K562 (cell line): ENCODE measurements at regions not wholly inside any gene's neighbourhood (a gene's known extent, or its start where the extent isn't known, plus 50 kb on each side); places are given as distances from the start of the nearest gene placed in this dataset.

Source experiments
- ATAC-seq: fragments of 200-7000 bp; cut with Tn5 transposase; 3 replicates; pipeline ENCODE4 v1.9.1; 2020; ENCODE audit warnings: moderate library complexity
- BruUV-seq: library from RNA; stranded (reverse); fragments of 400-500 nt; replicated peaks from 2 replicates; lab custom pipeline; 2021; lab: Mats Ljungman, UMichigan
- CTCF ChIA-PET: fragments of 300-600 bp; formaldehyde crosslinking; extraction: SDS; loops from one replicate; lab custom pipeline; 2021; ENCODE audit warnings: low intra/inter-chr PET ratio; lab: Yijun Ruan, JAX
- POLR2A ChIA-PET: fragments of 300-600, 350-650 bp; sonication (Branson Sonifier 250); formaldehyde crosslinking; extraction: SDS; loops from one replicate; lab custom pipeline; 2021; ENCODE audit warnings: antibody characterized with exemption, inconsistent platforms; lab: Yijun Ruan, JAX
- DNase-seq, 4 experiments: peaks; one replicate each; pipeline versions ENCODE4 v3.0.0 to v3.0.0-alpha.2; 2011 to 2018; ENCODE audit warnings: low spot score in 3 of 4, mixed read lengths in 3 of 4; ENCODE audit errors: extremely low read depth in 1 of 4
- FAIRE-seq: peaks from 2 replicates; lab custom pipeline; 2011; peaks lifted over from hg19 to GRCh38; lab: Jason Lieb, UNC
- H2AFZ ChIP-seq: 2 replicates; pipeline ENCODE4 v1.6.0; 2011; ENCODE audit warnings: low read depth, low read length, control low read depth, inconsistent platforms
- H3K27ac ChIP-seq: fragments of 200-600 bp; 3 replicates; pipeline ENCODE4 v1.8.0; 2011; ENCODE audit warnings: low read depth, mild to moderate bottlenecking, control low read depth, inconsistent platforms, low read length, moderate library complexity, mixed read lengths; ENCODE audit errors: extremely low read depth
- H3K27me3 ChIP-seq, 2 experiments: fragments of 300-600 bp in 1 of 2; 2 replicates in 1 of 2; 3 replicates in 1 of 2; pipeline versions ENCODE4 v1.6.0 to v1.8.0; 2011; ENCODE audit warnings: inconsistent platforms in 2 of 2, low read length in 2 of 2, mild to moderate bottlenecking in 1 of 2, mixed read lengths in 1 of 2, moderate library complexity in 1 of 2; ENCODE audit not compliant: control insufficient read depth in 2 of 2, insufficient read depth in 2 of 2
- H3K36me3 ChIP-seq: fragments of 300-600 bp; 3 replicates; pipeline ENCODE4 v1.8.0; 2011; ENCODE audit warnings: mild to moderate bottlenecking, low read length, inconsistent platforms; ENCODE audit not compliant: control insufficient read depth, insufficient read depth
- H3K4me1 ChIP-seq, 2 experiments: fragments of 200-600 bp in 1 of 2; replicated peaks in 1 of 2; 2 replicates in 1 of 2; 3 replicates in 1 of 2; pipeline versions ENCODE4 v1.5.1 to v1.8.0; 2011; ENCODE audit warnings: inconsistent platforms in 2 of 2, low read length in 2 of 2, mild to moderate bottlenecking in 1 of 2, mixed read lengths in 1 of 2, moderate library complexity in 1 of 2; ENCODE audit not compliant: control insufficient read depth in 2 of 2, insufficient read depth in 2 of 2
- H3K4me2 ChIP-seq: 2 replicates; pipeline ENCODE4 v1.6.1; 2011; ENCODE audit warnings: low read length, control low read depth, inconsistent platforms, mixed read lengths; ENCODE audit not compliant: insufficient read depth
- H3K4me3 ChIP-seq: fragments of 200-600 bp; sonication (generic), shearing (Covaris generic); 2 replicates; pipeline ENCODE4 v1.5.1; 2016; ENCODE audit warnings: control low read depth, inconsistent platforms
- H3K79me2 ChIP-seq: fragments of 200-600 bp; 3 replicates; pipeline ENCODE4 v1.8.0; 2011; ENCODE audit warnings: low read length, inconsistent platforms; ENCODE audit not compliant: control insufficient read depth, insufficient read depth
- H3K9ac ChIP-seq, 2 experiments: 2 replicates each; pipeline versions ENCODE4 v1.6.0 to v1.6.1; 2011; ENCODE audit warnings: low read depth in 2 of 2, low read length in 2 of 2, control low read depth in 1 of 2, inconsistent platforms in 1 of 2, mild to moderate bottlenecking in 1 of 2, mixed read lengths in 1 of 2; ENCODE audit not compliant: insufficient read depth in 1 of 2
- H3K9me1 ChIP-seq: one replicate; pipeline ENCODE4 v1.6.0; 2011; ENCODE audit warnings: inconsistent platforms, mild to moderate bottlenecking, low read length, moderate library complexity; ENCODE audit not compliant: control insufficient read depth, insufficient read depth
- H3K9me3 ChIP-seq: replicated peaks from 2 replicates; pipeline ENCODE4 v1.5.1; 2011; ENCODE audit warnings: low read depth, low read length, inconsistent platforms; ENCODE audit not compliant: control insufficient read depth, insufficient read depth
- H4K20me1 ChIP-seq: replicated peaks from 2 replicates; pipeline ENCODE4 v1.6.1; 2011; ENCODE audit warnings: low read length, inconsistent platforms, mixed read lengths; ENCODE audit not compliant: control insufficient read depth, insufficient read depth
- ESRRB ChIP-seq: fragments of 250-450 bp; sonication (Bioruptor Pico); IDR thresholded peaks from 2 replicates; pipeline ENCODE4 v1.5.0; 2020; ENCODE audit warnings: mild to moderate bottlenecking, moderate library complexity, borderline replicate concordance
- GABPB1 ChIP-seq: sonication (generic); formaldehyde crosslinking; IDR thresholded peaks from 2 replicates; pipeline ENCODE4 v1.8.0; 2022; ENCODE audit warnings: mild to moderate bottlenecking, missing genetic modification reagents
- MYNN ChIP-seq, 2 experiments: sonication (generic); formaldehyde crosslinking in 1 of 2; IDR thresholded peaks; 2 replicates each; pipeline versions ENCODE4 v1.5.0 to v1.6.1; 2016 to 2020; ENCODE audit warnings: antibody characterized with exemption in 1 of 2, missing genetic modification reagents in 1 of 2
- PHF21A ChIP-seq: fragments of 450-650 bp; IDR thresholded peaks from 2 replicates; pipeline ENCODE4 v1.6.1; 2017; ENCODE audit warnings: low read depth, borderline replicate concordance
- PURB ChIP-seq: sonication (generic); formaldehyde crosslinking; IDR thresholded peaks from 2 replicates; pipeline ENCODE4 v1.9.0; 2021; ENCODE audit warnings: low read depth, mild to moderate bottlenecking, missing genetic modification reagents
- SOX6 ChIP-seq: fragments of 450-650 bp; IDR thresholded peaks from 2 replicates; pipeline ENCODE4 v1.6.1; 2014; ENCODE audit warnings: mild to moderate bottlenecking
- TAF1 ChIP-seq: IDR thresholded peaks from 2 replicates; pipeline ENCODE4 v1.6.1; 2011; ENCODE audit warnings: mild to moderate bottlenecking, low read length, moderate library complexity; ENCODE audit not compliant: insufficient read depth, control insufficient read depth, severe bottlenecking; ENCODE audit errors: extremely low read depth
- ZNF124 ChIP-seq: sonication (generic); formaldehyde crosslinking; IDR thresholded peaks from 2 replicates; pipeline ENCODE4 v1.8.1; 2022; ENCODE audit warnings: missing genetic modification reagents
- ZNF212 ChIP-seq: fragments of 450-650 bp; formaldehyde crosslinking; IDR thresholded peaks from 2 replicates; pipeline ENCODE4 v1.4.0; 2020; ENCODE audit warnings: mild to moderate bottlenecking
- ZNF239 ChIP-seq: fragments of 250-450 bp; sonication (Bioruptor Pico); IDR thresholded peaks from 2 replicates; pipeline ENCODE4 v1.4.0; 2020; ENCODE audit warnings: mild to moderate bottlenecking
- WGBS: fragments of 100-300 bp; shearing (Covaris generic); methylation state at CpG from one replicate; pipeline ENCODE4 v1.1.6; 2016; ENCODE audit warnings: low coverage, mixed read lengths; ENCODE audit not compliant: insufficient coverage; ENCODE audit errors: missing lambda C conversion rate; 5-methylcytosine and 5-hydroxymethylcytosine counted together
- in situ Hi-C: fragments of 300-500 bp; cut with MboI; formaldehyde crosslinking; loops from 4 replicates; pipeline ENCODE4 v1.15.0; 2018; ENCODE audit warnings: inconsistent platforms, mixed read lengths
- intact Hi-C: fragments of 100-400 bp; cut with micrococcal nuclease; formaldehyde crosslinking; loops from 2 replicates; pipeline ENCODE4 v1.14.2; 2022
- TF ChIP-seq, protein P1 (sequence below): fragments of 450-650 bp; formaldehyde crosslinking; IDR thresholded peaks from 2 replicates; pipeline ENCODE4 v1.4.0; 2020; ENCODE audit warnings: mild to moderate bottlenecking, moderate library complexity
- TF ChIP-seq, protein P2 (sequence below): fragments of 250-450 bp; sonication (Bioruptor Pico); IDR thresholded peaks from 2 replicates; pipeline ENCODE4 v1.4.0; 2020; ENCODE audit warnings: mild to moderate bottlenecking
- TF ChIP-seq, protein P3 (sequence below): sonication (generic); formaldehyde crosslinking; IDR thresholded peaks from 2 replicates; pipeline ENCODE4 v1.8.0; 2023; ENCODE audit warnings: missing genetic modification reagents, mild to moderate bottlenecking, borderline replicate concordance

DNA sequence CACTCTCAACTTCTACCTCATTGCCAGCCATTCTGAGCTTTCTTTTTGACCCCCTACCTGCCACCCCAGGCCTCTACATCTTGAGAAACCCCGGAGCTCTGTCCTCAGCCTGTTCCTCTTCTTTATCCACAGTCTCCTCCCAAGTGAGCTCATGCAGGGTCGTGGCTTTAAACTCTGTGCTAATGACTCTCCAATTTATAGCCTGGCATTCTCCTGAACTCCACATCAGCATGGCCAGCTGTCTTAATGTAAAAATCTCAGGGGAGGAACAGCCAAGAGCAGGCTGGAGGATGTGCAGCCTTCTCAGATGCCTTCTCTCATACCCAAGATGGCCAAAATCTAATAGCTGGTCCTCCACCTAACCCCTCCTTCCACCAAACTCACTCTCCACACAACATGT is 84.2 kb downstream of the CCDC185 start:
- FAIRE-seq, result no peak
- CTCF ChIA-PET, result no interaction called here
- POLR2A ChIA-PET, result interaction anchor here (0.5 kb wide), 1 partner anchor 66 kb away, joined by 4 read pairs; no protein-coding TSS in a partner anchor
- intact Hi-C loops, result no loop called here
- Histone ChIP-seq H3K27me3 (peaks cover 12 to 29% of the 10 kb centered on the region in 2 experiments; a peak in 3 of 5 replicates), H3K9ac (no peak overlapping the region), H3K4me1 (no peaks in the 10 kb centered on the region), H3K79me2 (no peaks in the 10 kb centered on the region), H3K27ac (no peak overlapping the region), H3K36me3 (no peaks in the 10 kb centered on the region), H3K9me1 (no peaks in the 10 kb centered on the region)
- 0% methylated on average over 2 of the region's 2 CpGs for WGBS
- no peak for ATAC-seq
- BruUV-seq, result no TSS peak
- TF ChIP-seq, protein P1, sequence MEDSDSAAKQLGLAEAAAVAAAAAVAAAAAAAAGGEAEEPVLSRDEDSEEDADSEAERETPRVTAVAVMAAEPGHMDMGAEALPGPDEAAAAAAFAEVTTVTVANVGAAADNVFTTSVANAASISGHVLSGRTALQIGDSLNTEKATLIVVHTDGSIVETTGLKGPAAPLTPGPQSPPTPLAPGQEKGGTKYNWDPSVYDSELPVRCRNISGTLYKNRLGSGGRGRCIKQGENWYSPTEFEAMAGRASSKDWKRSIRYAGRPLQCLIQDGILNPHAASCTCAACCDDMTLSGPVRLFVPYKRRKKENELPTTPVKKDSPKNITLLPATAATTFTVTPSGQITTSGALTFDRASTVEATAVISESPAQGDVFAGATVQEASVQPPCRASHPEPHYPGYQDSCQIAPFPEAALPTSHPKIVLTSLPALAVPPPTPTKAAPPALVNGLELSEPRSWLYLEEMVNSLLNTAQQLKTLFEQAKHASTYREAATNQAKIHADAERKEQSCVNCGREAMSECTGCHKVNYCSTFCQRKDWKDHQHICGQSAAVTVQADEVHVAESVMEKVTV (CRISPR knock-in tag), result no peak
- TF ChIP-seq TAF1 (no peak), PURB (no peak), ZNF124 (CRISPR knock-in tag) (no peak), MYNN (IDR thresholded peaks at IDR 0.05) (no peak), MYNN (CRISPR knock-in tag; IDR thresholded peaks at IDR 0.05) (no peak), ZNF212 (CRISPR knock-in tag) (no peak), GABPB1 (no peak), SOX6 (no peak), ESRRB (CRISPR knock-in tag) (no peak), PHF21A (no peak), ZNF239 (no peak)
- TF ChIP-seq, protein P2, sequence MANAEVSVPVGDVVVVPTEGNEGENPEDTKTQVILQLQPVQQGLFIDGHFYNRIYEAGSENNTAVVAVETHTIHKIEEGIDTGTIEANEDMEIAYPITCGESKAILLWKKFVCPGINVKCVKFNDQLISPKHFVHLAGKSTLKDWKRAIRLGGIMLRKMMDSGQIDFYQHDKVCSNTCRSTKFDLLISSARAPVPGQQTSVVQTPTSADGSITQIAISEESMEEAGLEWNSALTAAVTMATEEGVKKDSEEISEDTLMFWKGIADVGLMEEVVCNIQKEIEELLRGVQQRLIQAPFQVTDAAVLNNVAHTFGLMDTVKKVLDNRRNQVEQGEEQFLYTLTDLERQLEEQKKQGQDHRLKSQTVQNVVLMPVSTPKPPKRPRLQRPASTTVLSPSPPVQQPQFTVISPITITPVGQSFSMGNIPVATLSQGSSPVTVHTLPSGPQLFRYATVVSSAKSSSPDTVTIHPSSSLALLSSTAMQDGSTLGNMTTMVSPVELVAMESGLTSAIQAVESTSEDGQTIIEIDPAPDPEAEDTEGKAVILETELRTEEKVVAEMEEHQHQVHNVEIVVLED, result no peak
- TF ChIP-seq, protein P3, sequence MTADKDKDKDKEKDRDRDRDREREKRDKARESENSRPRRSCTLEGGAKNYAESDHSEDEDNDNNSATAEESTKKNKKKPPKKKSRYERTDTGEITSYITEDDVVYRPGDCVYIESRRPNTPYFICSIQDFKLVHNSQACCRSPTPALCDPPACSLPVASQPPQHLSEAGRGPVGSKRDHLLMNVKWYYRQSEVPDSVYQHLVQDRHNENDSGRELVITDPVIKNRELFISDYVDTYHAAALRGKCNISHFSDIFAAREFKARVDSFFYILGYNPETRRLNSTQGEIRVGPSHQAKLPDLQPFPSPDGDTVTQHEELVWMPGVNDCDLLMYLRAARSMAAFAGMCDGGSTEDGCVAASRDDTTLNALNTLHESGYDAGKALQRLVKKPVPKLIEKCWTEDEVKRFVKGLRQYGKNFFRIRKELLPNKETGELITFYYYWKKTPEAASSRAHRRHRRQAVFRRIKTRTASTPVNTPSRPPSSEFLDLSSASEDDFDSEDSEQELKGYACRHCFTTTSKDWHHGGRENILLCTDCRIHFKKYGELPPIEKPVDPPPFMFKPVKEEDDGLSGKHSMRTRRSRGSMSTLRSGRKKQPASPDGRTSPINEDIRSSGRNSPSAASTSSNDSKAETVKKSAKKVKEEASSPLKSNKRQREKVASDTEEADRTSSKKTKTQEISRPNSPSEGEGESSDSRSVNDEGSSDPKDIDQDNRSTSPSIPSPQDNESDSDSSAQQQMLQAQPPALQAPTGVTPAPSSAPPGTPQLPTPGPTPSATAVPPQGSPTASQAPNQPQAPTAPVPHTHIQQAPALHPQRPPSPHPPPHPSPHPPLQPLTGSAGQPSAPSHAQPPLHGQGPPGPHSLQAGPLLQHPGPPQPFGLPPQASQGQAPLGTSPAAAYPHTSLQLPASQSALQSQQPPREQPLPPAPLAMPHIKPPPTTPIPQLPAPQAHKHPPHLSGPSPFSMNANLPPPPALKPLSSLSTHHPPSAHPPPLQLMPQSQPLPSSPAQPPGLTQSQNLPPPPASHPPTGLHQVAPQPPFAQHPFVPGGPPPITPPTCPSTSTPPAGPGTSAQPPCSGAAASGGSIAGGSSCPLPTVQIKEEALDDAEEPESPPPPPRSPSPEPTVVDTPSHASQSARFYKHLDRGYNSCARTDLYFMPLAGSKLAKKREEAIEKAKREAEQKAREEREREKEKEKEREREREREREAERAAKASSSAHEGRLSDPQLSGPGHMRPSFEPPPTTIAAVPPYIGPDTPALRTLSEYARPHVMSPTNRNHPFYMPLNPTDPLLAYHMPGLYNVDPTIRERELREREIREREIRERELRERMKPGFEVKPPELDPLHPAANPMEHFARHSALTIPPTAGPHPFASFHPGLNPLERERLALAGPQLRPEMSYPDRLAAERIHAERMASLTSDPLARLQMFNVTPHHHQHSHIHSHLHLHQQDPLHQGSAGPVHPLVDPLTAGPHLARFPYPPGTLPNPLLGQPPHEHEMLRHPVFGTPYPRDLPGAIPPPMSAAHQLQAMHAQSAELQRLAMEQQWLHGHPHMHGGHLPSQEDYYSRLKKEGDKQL (CRISPR knock-in tag), result no peak
- TF ChIP-seq, all 486 proteins: peak for 0
- no peaks in the 10 kb centered on the region for H3K9me3 ChIP-seq
- no peak overlapping the region for H3K4me3 ChIP-seq
- DNase-seq, result no peak
- H3K4me2 ChIP-seq, result no peak overlapping the region
- H4K20me1 ChIP-seq, result no peaks in the 10 kb centered on the region
- no peak overlapping the region for H2AFZ ChIP-seq
- in situ Hi-C loops, result no loop called here
